GM12892 (cell line): ENCODE measurements at regions not wholly inside any gene's neighbourhood (a gene's known extent, or its start where the extent isn't known, plus 50 kb on each side); places are given as distances from the start of the nearest gene placed in this dataset.

Experiments
- POLR2AphosphoS5 ChIP-seq: IDR thresholded peaks from 2 replicates; pipeline ENCODE4 v1.6.1; 2011; ENCODE audit warnings: low read depth, low read length, control low read depth
- TAF1 ChIP-seq: IDR thresholded peaks from 2 replicates; pipeline ENCODE4 v1.6.1; 2011; ENCODE audit warnings: low read depth, mild to moderate bottlenecking, control low read depth, low read length, borderline replicate concordance

- TF ChIP-seq POLR2AphosphoS5 (no peak), TAF1 (no peak)
These were observed 400.9 kb downstream of the TBL1XR1 start for GRCh38 chr3:176796371-176796770.
